Liver (tissue), 8 donors: ENCODE measurements at regions not wholly inside any gene's neighbourhood (a gene's known extent, or its start where the extent isn't known, plus 50 kb on each side); places are given as distances from the start of the nearest gene placed in this dataset.

Experiments
- DNase-seq: peaks from one replicate; pipeline ENCODE4 v3.0.0-alpha.2; 2017; ENCODE audit warnings: low spot score
- H3K27ac ChIP-seq, 2 donors: one replicate each; pipeline ENCODE4 v1.7.0; 2013; ENCODE audit warnings: inconsistent platforms in 2 of 2, low read length in 2 of 2, control low read depth in 1 of 2, low read depth in 1 of 2, mild to moderate bottlenecking in 1 of 2
- H3K27me3 ChIP-seq, 4 donors: one replicate each; pipeline versions ENCODE4 v1.6.1 to v1.7.0; 2013; ENCODE audit warnings: low read length in 3 of 4, inconsistent platforms in 1 of 4, mild to moderate bottlenecking in 1 of 4, moderate library complexity in 1 of 4; ENCODE audit not compliant: control insufficient read depth in 4 of 4, insufficient read depth in 4 of 4
- H3K36me3 ChIP-seq, 4 donors: one replicate each; pipeline versions ENCODE4 v1.6.1 to v1.7.0; 2013; ENCODE audit warnings: low read length in 3 of 4, mild to moderate bottlenecking in 3 of 4, low read depth in 1 of 4, moderate library complexity in 1 of 4; ENCODE audit not compliant: control insufficient read depth in 4 of 4, insufficient read depth in 3 of 4
- H3K4me1 ChIP-seq, 4 donors: one replicate each; pipeline versions ENCODE4 v1.6.1 to v1.7.0; 2013; ENCODE audit warnings: low read length in 3 of 4, mild to moderate bottlenecking in 3 of 4, moderate library complexity in 1 of 4; ENCODE audit not compliant: control insufficient read depth in 4 of 4, insufficient read depth in 4 of 4
- H3K4me3 ChIP-seq, 3 donors: one replicate each; pipeline versions ENCODE4 v1.6.1 to v1.7.0; 2013; ENCODE audit warnings: low read length in 3 of 3, control low read depth in 1 of 3, low read depth in 1 of 3, mild to moderate bottlenecking in 1 of 3
- H3K9ac ChIP-seq, 2 donors: one replicate each; pipeline ENCODE4 v1.7.0; 2013; ENCODE audit warnings: low read length in 2 of 2, mild to moderate bottlenecking in 2 of 2, moderate library complexity in 2 of 2, control low read depth in 1 of 2, low read depth in 1 of 2
- H3K9me3 ChIP-seq, 4 donors: one replicate each; pipeline versions ENCODE4 v1.6.1 to v1.7.0; 2013; ENCODE audit warnings: low read length in 3 of 4; ENCODE audit not compliant: control insufficient read depth in 4 of 4
- ATF3 ChIP-seq: IDR thresholded peaks from 2 replicates; pipeline ENCODE4 v1.6.1; 2016; ENCODE audit warnings: antibody characterized with exemption
- CTCF ChIP-seq: fragments of 150-350 bp; IDR thresholded peaks from 2 replicates; pipeline ENCODE4 v1.5.1; 2017; ENCODE audit warnings: improper control_type of control experiment, low read depth, low read length; ENCODE audit not compliant: missing input control
- EGR1 ChIP-seq, 2 donors: IDR thresholded peaks; 2 replicates each; pipeline ENCODE4 v1.6.1; 2016 to 2018; ENCODE audit warnings: antibody characterized with exemption in 2 of 2, low read depth in 2 of 2
- FOXA1 ChIP-seq: IDR thresholded peaks from 2 replicates; pipeline ENCODE4 v1.6.1; 2016; ENCODE audit warnings: antibody characterized with exemption
- GABPA ChIP-seq, 2 donors: IDR thresholded peaks in 1 of 2; conservative IDR thresholded peaks in 1 of 2; 2 replicates each; pipeline ENCODE4 v1.6.1; 2016; ENCODE audit warnings: antibody characterized with exemption in 2 of 2, mild to moderate bottlenecking in 1 of 2, moderate library complexity in 1 of 2
- HNF4A ChIP-seq, 2 donors: conservative IDR thresholded peaks; 2 replicates each; pipeline ENCODE4 v1.6.1; 2016; ENCODE audit warnings: antibody characterized with exemption in 2 of 2, mild to moderate bottlenecking in 2 of 2
- JUND ChIP-seq, 2 donors: IDR thresholded peaks; 2 replicates each; pipeline ENCODE4 v1.6.1; 2016; ENCODE audit warnings: antibody characterized with exemption in 2 of 2
- MAX ChIP-seq: IDR thresholded peaks from 2 replicates; pipeline ENCODE4 v1.6.1; 2016; ENCODE audit warnings: antibody characterized with exemption
- NR2F2 ChIP-seq: IDR thresholded peaks from 2 replicates; pipeline ENCODE4 v1.6.1; 2016; ENCODE audit warnings: antibody characterized with exemption
- RAD21 ChIP-seq, 2 donors: IDR thresholded peaks; 2 replicates each; pipeline ENCODE4 v1.6.1; 2016; ENCODE audit warnings: antibody characterized with exemption in 2 of 2, mild to moderate bottlenecking in 2 of 2
- REST ChIP-seq: IDR thresholded peaks from 2 replicates; pipeline ENCODE4 v1.6.1; 2016; ENCODE audit warnings: antibody characterized with exemption, mild to moderate bottlenecking
- RXRA ChIP-seq, 2 donors: IDR thresholded peaks; 2 replicates each; pipeline ENCODE4 v1.6.1; 2017 to 2018; ENCODE audit warnings: antibody characterized with exemption in 2 of 2, mild to moderate bottlenecking in 1 of 2
- SP1 ChIP-seq: IDR thresholded peaks from 2 replicates; pipeline ENCODE4 v1.6.1; 2018; ENCODE audit warnings: antibody characterized with exemption, mild to moderate bottlenecking
- TAF1 ChIP-seq: conservative IDR thresholded peaks from 2 replicates; pipeline ENCODE4 v1.6.1; 2016; ENCODE audit warnings: antibody characterized with exemption, mild to moderate bottlenecking
- YY1 ChIP-seq: IDR thresholded peaks from 2 replicates; pipeline ENCODE4 v1.6.1; 2016; ENCODE audit warnings: antibody characterized with exemption, mild to moderate bottlenecking
- ZBTB33 ChIP-seq: IDR thresholded peaks from 2 replicates; pipeline ENCODE4 v1.6.1; 2016; ENCODE audit warnings: antibody characterized with exemption
- WGBS: extraction: QIAGEN DNeasy Blood & Tissue Kit; methylation state at CpG from one replicate; pipeline ENCODE4 v1.1.7; 2013; 5-methylcytosine and 5-hydroxymethylcytosine counted together
- donor health status: healthy.
- donor health status: healthy.
- donor health status: healthy.
- donor health status: healthy.
- donor health status: healthy.

- no peaks in the 10 kb centered on the region for H3K36me3 ChIP-seq
- H3K27ac ChIP-seq, result no peak overlapping the region
- no peak for TF ChIP-seq EGR1 (IDR thresholded peaks at IDR 0.05; ENCODE audit: low read depth in 2 of 2)
- H3K9ac ChIP-seq, result no peak overlapping the region
- peaks cover 0 to 3% (median 0%) of the 10 kb centered on the region in 4 donors for H3K27me3 ChIP-seq
- WGBS, result 59% methylated on average over 6 of the region's 6 CpGs
- no peak for DNase-seq
- no peaks in the 10 kb centered on the region for H3K4me1 ChIP-seq
- no peak overlapping the region for H3K4me3 ChIP-seq
- no peaks in the 10 kb centered on the region for H3K9me3 ChIP-seq
These were observed 316.1 kb downstream of the SFMBT2 start for GRCh38 chr10:7094781-7095180.

GRCh38 chr10:7093368-7093767 is 317.5 kb downstream of the SFMBT2 start:
- H3K9me3 ChIP-seq, result no peaks in the 10 kb centered on the region
- TF ChIP-seq JUND (IDR thresholded peaks at IDR 0.05), result no peak
- no peak for TF ChIP-seq ATF3
- no peak for TF ChIP-seq ZBTB33
- TF ChIP-seq GABPA (IDR thresholded peaks at IDR 0.05 in 1 of 2, conservative IDR thresholded peaks at IDR 0.05 in 1 of 2), result no peak
- TF ChIP-seq HNF4A (conservative IDR thresholded peaks at IDR 0.05), result no peak
- no peak for TF ChIP-seq NR2F2
- TF ChIP-seq YY1, result no peak
- no peak for TF ChIP-seq RAD21 (IDR thresholded peaks at IDR 0.05)
- no peak for TF ChIP-seq FOXA1
- TF ChIP-seq TAF1, result no peak
- no peak for TF ChIP-seq RXRA (IDR thresholded peaks at IDR 0.05)
- no peak for TF ChIP-seq MAX
- TF ChIP-seq CTCF, result no peak
- TF ChIP-seq SP1, result no peak
- peaks cover 0 to 3% (median 0%) of the 10 kb centered on the region in 4 donors for H3K27me3 ChIP-seq
- no peaks in the 10 kb centered on the region for H3K36me3 ChIP-seq
- no peaks in the 10 kb centered on the region for H3K4me1 ChIP-seq
- H3K9ac ChIP-seq, result no peak overlapping the region
- WGBS, result 90% methylated on average over 5 of the region's 5 CpGs
- no peak overlapping the region for H3K27ac ChIP-seq
- no peak overlapping the region for H3K4me3 ChIP-seq
- DNase-seq, result no peak

GRCh38 chr10:7092603-7093002 is 318.2 kb downstream of the SFMBT2 start:
- Histone ChIP-seq H3K4me3 (no peak overlapping the region), H3K9ac (no peak overlapping the region), H3K27ac (no peak overlapping the region), H3K36me3 (no peaks in the 10 kb centered on the region), H3K4me1 (no peaks in the 10 kb centered on the region), H3K27me3 (peaks cover 0 to 3% (median 0%) of the 10 kb centered on the region in 4 donors), H3K9me3 (no peaks in the 10 kb centered on the region)
- WGBS, result 90% methylated on average over 7 of the region's 7 CpGs
- TF ChIP-seq MAX (no peak), CTCF (no peak), REST (no peak), FOXA1 (no peak), ATF3 (no peak), RXRA (IDR thresholded peaks at IDR 0.05) (no peak), YY1 (no peak), TAF1 (no peak), GABPA (IDR thresholded peaks at IDR 0.05 in 1 of 2, conservative IDR thresholded peaks at IDR 0.05 in 1 of 2) (no peak), EGR1 (IDR thresholded peaks at IDR 0.05; ENCODE audit: low read depth in 2 of 2) (no peak), JUND (IDR thresholded peaks at IDR 0.05) (no peak), RAD21 (IDR thresholded peaks at IDR 0.05) (no peak)
- DNase-seq, result no peak
